HG02798 (cell line): ENCODE measurements at regions not wholly inside any gene's neighbourhood (a gene's known extent, or its start where the extent isn't known, plus 50 kb on each side); places are given as distances from the start of the nearest gene placed in this dataset.
A peak's percentile ranks its signal among the peaks of the same experiment; 100 is the strongest.
"Not testable (repeated sequence)": the region's sequence is repeated elsewhere in the genome, so short reads cannot be mapped to it uniquely, and the experiment has no call there.

Experiments used
- ATAC-seq: cut with Tn5 transposase; IDR thresholded peaks from one replicate; pipeline ENCODE4 v1.9.1; 2021; ENCODE audit warnings: mild to moderate bottlenecking; ENCODE audit not compliant: unreplicated experiment, poor library complexity

- no peak for ATAC-seq
Observed at GRCh38 chr13:99686944-99687411, 185.7 kb downstream of the TM9SF2 start.

- ATAC-seq = no peak
Observed at GRCh38 chr13:99686157-99686572, 184.9 kb downstream of the TM9SF2 start.

- ATAC-seq = no peak
Observed at GRCh38 chr13:99681695-99682094, 180.4 kb downstream of the TM9SF2 start.

- ATAC-seq = no peak
Observed at GRCh38 chr13:99677116-99677951, 176.1 kb downstream of the TM9SF2 start.

- no peak for ATAC-seq
Observed at GRCh38 chr13:99671746-99672145, 170.5 kb downstream of the TM9SF2 start.

GRCh38 chr13:99669096-99669495, 167.8 kb downstream of the TM9SF2 start:
- ATAC-seq = not testable (repeated sequence)

GRCh38 chr13:99666146-99666805, 165.0 kb downstream of the TM9SF2 start:
- ATAC-seq = no peak

GRCh38 chr13:99665711-99666110, 164.4 kb downstream of the TM9SF2 start:
- ATAC-seq = no peak

- ATAC-seq = no peak
Observed at GRCh38 chr13:99663908-99664307, 162.6 kb downstream of the TM9SF2 start.

- ATAC-seq = no peak
Observed at GRCh38 chr13:99663185-99663825, 162.0 kb downstream of the TM9SF2 start.

GRCh38 chr13:99662678-99663077, 161.4 kb downstream of the TM9SF2 start:
- no peak for ATAC-seq

GRCh38 chr13:99661791-99662190, 160.5 kb downstream of the TM9SF2 start:
- ATAC-seq = no peak

GRCh38 chr13:99659866-99660554, 158.7 kb downstream of the TM9SF2 start:
- no peak for ATAC-seq

- no peak for ATAC-seq
Observed at GRCh38 chr13:99659226-99659625, 158.0 kb downstream of the TM9SF2 start.

- ATAC-seq = peak; percentile 43
Observed at GRCh38 chr13:99658261-99658991, 157.2 kb downstream of the TM9SF2 start.

GRCh38 chr13:99657848-99658260, 156.6 kb downstream of the TM9SF2 start:
- ATAC-seq = peak; percentile 28

GRCh38 chr13:99656844-99657381, 155.6 kb downstream of the TM9SF2 start:
- no peak for ATAC-seq

GRCh38 chr13:99656092-99656745, 154.9 kb downstream of the TM9SF2 start:
- ATAC-seq = peak; percentile 72
